ENCODE measurements at regions not wholly inside any gene's neighbourhood (a gene's known extent, or its start where the extent isn't known, plus 50 kb on each side); places are given as distances from the start of the nearest gene placed in this dataset.

DNA sequence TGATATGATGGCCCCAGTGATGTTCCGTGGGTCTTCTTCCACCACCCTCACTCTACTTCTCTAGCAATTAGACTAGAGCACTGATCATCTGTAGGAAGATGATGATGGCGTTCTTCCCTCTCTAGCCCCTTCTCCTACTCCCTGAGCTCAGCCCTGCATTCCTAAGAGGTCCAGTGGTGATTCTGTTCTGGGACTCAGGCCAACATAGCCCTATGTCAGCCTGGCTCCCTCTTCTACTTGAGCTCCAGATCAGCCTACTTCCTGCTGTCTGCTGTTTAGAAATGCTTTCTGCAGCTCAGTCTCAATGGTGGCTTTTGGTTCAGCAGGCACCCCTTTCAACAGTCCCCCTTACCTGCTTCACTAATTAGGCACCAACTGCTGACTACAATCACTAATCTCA is 86.1 kb upstream of the ZBED5 start:
- no peak for DNase-seq

DNA sequence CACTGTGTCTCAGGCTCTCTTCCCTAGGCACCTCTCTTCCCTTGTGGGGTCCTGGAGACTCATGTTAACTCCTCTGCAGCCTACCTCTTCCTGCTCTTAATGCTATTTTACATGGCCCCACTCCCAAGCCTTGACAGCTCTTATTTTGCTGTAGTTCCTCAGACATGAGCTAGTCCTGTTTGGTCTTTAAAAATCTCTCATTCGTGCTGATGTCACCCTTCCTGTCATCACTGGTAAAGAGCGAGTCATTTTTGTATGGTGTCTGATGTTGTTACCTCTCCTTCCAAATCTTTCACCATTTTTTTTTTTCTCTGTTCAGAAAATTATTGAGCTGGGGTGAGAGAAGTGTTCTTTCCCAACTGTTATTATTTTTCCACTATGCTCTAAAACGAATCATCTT is 84.8 kb upstream of the ZBED5 start:
- no peak for DNase-seq

DNA sequence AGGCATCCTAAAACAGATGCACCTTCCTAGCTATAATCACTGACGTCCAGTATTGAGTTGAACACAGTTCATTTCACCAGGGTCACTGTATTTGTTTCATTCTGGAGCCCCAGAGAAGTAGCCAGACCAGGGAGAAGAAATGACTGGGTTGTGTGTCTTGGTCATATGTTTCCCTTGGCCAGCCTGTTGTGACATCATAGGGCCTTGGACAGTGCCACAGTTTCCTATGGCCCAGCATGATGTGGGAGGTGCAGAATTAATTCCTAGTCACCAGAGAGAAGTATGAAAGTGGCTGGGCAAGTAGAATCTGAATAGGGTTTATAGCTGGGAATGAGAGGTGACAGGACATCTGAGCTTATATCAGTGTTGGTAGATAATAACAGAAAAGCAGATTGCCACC is 84.0 kb upstream of the ZBED5 start:
- DNase-seq = no peak

DNA sequence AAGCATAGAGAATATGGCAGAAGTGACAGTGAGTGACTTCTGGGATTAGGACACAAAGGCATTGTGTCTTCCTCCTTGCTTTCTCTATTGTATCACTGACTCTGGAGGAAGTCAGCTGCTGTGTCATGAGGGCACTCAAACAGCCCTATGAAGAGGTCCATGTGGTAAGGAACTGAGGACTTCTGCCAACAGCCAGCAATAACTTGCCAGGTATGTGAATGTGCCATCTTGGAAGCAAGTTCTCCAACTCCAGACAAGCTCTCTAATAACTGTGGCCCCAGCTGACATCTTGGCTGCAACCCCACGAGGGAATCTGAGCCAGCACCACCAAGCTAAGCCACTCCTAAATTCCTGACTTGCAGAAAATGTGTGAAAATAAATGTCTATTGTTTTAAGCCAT is 83.6 kb upstream of the ZBED5 start:
- no peak for DNase-seq

DNA sequence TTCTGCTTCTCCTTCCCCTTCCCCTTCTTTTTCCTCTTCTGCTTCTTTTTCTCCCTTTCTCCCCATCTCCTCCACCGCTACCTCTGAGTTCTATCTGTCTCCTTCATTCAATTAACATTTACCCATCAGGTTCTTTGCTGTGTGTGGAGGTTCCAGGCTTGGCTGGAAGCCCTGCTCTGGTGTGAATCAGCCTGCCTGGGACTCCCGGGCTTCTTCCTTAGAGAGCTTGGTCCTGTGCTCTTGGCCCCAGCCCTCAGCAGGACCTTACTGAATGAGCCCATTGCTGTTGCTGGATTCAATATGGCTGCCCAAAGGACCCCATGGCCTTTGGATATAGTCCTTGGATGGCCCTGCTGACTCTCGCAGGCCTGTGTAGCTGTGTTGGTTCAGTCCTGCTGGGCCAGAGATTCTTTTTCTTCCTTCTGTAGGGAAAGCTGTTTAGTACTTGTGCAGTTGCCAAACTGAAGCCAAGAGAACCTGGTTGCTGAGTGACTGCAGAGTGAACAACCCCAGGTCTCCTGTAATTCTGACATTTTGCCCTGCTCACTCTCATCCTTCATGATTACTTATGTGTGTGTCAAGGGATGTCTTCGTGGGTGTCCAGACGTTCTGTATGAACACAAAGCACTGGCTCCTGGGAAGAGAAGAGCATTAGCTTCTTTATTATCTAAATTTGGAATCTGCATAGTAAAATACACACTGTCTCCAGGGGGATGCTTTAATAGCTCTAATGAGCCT is 81.0 kb upstream of the ZBED5 start:
- DNase-seq = no peak

DNA sequence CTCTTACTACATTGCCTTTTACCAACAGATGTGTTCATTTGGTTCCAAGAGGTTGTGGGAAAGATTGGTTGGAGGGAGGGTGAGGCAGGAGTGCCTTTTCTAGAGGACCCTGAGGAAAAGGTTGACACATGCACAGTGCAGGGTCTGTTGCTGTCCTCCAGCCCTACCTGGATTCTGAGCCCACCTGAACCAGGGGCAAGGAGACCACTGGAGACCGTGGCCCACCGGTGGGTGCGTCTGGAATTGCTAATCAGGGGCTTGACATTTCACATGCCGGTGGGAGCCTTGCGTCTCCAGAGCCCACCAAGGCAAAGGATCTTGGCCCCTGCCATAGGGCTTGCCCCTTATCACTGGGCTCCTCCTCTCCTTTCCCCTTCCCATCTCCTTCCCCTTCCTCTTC is 80.4 kb upstream of the ZBED5 start:
- DNase-seq = no peak

DNA sequence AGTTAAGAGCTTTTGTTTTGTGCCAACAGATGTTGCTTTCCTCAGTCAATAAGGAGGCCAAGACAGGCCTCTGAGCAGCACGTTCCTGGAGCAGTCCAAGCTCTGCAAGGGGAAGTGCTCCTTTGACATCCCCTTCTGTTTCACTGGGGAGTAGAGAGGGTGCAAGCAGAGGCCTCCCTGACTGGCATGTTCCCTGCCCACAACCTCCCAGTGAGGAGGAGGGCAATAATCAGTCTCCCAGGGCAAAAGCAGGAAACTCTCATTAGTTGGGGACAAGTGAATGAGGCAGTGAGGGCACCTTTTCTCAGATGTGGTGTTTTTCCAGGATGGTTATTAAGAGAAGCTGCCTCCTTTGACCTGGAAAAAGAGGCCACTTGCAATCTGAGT is 79.5 kb upstream of the ZBED5 start:
- DNase-seq = no peak

DNA sequence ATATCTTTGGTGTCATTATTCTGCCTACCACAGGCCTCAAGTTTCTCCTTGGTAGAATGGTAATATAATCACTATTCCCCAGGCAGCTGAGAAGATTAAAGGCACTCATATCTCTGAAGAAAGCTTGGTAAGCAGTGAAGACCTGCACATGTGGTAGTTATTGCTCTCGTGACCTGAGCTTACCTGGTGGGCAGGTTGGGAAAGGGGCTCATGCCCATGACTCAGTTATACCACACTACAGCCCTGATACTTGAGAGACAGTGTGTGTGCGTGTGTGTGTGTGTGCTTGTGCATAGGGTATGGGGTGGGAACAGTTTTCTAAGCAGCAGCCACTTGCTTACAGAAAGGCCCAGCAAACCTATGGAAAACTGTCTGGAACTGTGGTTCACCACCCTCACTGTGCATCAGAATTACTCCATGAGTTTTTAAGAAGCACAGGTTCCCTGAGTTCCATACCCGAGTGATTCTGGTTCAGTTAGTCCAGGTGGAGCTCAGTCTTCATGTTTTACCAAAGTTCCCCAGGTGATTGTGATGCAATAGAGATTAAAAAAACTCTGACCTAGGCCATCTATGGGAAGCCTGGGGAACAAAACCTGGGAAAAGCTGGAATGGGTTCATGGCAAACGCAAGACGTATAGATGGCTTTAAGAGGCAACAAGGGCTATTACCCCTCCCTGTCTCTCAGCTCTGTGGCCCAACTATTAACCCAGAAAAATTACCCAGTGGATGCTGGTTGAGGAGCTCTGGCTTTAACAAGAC is 79.0 kb upstream of the ZBED5 start:
- no peak for DNase-seq

DNA sequence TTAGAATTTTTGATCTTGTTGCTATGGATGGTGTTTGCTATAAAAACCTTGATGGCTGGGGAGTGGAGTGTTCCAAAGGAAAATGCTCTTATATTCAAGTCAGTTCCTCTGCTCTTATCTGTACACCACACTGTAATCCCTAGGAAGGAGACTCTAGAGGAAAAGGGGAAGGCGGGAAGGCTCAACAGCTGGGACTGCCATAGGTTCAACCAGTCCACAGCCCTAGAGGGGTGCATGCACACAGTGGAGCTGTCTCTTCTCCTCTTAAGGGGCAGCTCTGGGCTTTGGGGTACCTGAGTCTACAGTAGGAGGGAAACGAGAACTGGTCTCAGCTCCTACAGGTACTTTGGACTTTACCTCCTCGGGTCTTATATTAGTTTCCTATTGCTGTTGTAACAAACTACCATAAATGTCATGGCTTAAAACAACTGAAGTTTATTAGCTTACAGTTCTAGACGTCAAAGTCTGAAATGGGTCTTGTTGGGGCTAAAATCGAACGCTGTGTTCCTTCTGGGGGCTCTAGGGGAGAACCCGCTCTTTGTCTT is 77.2 kb upstream of the ZBED5 start:
- DNase-seq = no peak

DNA sequence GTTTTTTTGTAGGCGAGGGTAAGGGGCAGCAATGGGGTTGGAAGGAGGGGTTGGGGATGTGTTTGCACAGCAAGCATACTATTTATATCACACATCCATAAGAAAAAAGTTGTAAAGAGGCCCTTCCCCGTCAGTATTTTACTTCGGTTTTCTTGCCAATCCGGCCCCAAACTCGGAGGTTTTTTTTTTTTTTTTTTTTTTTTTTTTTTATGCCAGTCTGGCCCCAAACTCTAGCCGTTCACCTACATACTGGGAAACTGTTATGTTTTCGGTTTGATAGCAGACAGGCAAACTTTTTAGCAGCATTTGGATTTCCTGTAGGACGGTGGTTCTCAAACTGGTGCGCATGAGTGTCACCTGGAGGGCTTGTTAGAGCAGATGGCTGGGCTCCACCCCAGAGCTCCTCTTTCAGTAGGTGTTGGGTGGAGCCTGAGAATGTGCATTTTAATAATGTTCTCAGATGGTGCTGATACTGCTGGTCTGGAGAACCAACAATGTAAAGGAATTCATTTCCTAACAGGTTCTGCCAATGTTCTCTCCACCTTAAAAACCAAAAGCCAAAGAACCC is 76.5 kb upstream of the ZBED5 start:
- no peak for DNase-seq

DNA sequence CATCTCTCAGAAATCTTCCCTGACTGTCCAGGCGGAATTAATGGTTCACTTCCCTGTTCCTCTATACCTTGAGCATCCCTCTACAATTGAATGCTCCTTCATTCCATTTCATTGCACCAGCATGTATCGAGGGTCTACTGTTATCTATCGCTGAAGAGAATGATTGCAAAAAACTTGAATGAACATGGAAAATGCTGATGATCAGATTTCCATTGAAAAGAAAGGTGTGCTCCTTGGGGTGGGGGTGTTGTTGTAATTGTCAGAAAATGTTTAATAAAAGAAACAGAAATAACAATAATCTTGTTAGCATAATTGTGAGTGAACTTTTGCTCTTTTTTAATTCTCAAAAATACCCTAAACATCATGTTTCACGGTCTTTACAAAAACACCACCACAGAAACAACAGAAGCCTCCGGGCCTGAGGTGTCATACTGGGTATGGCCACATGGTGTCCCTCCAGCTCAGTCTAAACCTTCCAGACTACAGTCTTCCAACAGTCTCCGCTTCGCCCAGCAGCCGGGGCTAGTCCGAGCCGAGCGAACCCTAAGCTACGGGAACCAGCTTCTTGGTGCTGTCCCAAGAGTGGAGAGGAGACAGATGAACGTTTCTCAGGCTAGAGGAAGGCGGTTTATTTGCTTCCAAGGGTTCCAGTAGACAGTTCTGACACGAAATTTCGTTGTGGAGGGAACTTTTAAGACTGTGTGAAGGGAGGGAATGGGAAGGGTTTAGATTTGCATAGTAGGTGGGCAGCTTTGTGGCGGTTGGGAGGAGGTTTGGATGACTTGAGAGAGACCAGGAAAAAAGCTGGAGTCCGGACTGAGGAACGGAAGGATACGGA is 75.8 kb upstream of the ZBED5 start:
- DNase-seq = peak; percentile 45

DNA sequence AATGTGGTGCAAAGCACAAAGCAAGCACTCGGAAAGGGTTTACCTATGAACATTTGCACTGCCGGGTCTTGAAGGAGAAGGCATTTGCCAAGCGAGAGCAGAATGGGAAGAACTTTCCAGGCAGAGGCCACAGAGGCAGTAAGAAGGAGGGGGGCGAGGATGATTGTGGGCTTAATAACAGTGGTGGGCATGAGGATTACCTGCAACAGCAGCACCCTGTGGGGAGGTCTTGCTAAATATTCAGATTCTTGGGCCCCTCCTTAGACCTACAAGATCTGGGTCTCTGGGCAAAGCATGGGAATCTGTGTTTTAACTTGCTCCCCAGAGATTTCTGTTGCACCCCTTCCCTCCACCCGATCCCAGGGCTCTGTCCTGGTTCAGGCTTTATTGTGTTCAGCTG is 75.1 kb upstream of the ZBED5 start:
- DNase-seq = no peak

DNA sequence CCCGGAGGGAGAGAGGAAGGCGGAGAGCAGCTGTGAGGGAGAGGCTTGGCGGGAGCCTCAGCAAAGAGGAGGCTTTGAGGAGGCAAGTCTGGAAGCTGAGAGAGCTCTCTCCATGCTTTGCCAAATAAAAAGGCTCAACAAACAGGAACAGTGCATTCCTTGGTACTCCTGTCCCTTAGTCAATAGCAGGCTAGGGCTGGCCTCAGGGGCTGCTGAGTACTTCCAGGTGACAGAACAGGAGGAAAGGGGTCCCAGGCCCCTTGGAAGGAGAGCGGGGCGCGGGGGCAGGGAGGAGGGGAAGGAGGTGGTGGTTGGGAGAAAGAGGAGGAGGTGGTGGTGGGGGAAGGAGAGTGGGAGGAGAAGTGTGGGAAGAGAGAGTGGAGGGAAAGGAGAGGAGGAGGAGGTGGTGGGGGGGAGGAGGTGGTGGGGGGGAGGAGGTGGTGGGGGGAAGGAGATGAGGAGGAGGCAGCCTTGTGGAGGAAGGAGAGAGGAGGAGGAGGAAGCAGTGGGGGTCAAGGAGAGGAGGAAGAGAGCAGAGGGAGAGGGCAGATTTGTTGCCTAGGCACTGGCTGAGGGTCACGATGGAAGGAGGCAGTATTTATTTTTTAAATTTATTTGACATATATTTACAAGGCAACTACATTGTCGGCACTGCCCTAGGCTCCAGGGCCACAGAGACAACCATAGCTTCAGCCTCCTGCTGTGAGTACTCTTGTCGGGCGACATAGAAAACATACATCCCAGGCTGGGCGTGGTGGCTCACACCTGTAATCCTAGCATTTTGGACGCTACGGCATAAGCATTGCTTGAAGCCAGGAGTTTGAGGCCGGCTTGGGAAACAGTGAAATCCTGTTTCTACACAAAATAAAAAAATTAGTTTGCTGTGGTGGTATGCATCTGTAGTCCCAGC is 74.2 kb upstream of the ZBED5 start:
- no peak for DNase-seq

DNA sequence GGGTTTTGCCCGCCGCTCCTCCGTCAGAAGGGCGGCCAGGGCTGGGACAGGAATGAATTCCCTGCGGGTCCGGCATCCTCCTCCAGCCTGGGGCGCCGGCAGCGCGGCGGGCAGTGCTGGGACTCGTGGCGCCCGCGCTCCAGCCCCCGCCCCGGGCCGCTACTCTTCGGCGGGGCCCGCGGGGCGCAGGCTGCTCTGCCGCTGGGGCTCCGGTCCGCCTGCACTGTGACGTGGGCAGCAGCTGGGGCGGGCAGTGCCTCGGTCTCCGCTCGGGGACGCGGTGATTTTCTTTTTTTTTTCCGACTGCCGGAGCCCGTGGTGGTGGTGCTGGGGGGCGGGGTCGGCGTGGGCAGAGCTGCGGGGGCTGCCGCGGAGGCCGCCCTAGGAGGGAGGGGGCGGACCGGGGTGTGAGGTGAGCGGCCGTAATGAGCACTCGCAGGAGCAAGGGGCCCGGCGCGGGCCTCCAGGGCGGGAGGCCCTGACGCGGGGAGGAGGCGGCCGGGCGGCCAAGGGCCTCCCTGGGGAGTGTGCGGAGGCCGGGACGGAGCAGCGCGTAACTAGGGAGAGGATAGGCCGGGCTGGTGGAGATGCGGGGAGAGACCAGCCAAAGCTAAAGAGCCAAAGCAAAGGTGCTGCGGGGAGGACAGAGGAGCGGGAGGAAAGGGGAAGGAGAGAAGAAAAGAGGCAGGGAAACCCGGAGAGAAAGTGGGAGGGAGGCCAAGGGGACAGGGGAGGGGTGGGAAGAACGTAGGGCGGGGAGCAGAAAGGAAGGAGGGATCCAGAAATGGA is 73.3 kb upstream of the ZBED5 start:
- DNase-seq = peak; percentile 42

DNA sequence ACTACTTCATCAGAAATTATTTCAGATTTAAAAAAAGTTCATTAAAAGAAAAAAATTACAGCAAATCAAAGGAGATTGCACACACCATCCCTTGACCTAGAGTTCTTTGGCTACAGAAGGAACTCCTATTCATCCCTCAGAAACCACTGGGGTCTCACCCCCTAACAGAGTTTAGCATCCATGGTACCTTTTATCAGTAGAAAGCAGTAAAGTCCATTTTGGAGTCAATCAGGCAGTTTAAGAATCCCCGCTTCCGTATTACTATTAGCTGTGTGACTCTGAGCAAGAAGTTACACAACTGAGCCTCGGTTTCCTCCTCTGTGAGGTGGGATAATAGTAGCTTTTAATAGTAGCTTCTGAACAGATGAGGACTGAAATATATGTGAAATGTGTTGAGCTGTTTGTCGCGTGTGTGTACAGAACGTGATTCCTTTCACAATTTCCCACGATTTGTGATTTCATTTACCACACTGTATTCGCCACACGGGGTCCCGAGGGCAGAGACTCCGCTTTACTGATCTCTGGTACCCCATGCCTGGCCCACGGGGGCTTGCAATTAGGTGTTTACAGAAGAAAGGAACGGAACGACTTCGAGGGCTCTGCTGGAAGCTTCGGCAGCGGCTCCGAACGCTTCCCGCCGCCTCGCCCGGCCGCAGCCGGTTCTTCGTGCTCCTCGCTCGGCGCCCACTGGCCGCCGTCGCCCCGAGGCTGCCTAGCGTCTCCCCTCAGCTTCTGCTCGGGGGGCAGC is 72.5 kb upstream of the ZBED5 start:
- DNase-seq = no peak

DNA sequence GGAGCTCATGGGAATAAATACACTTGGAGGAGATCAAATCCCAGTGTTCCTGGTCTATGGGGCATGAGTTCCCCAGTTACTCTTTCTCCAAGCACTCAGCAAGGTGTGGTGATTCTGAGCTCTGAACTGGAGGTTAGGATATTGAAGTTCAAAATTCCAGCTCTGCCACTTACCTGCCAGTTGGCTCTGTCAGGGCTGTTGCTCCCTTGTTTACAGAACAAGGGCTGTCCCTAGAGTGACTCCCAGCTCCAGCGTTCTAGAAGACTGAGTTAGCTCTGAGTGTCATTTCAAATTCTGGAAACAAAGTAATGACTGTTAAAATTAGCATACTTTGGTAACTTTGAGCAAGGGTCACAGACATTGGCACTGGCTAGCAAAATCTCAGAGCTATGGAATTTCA is 69.7 kb upstream of the ZBED5 start:
- DNase-seq = no peak

DNA sequence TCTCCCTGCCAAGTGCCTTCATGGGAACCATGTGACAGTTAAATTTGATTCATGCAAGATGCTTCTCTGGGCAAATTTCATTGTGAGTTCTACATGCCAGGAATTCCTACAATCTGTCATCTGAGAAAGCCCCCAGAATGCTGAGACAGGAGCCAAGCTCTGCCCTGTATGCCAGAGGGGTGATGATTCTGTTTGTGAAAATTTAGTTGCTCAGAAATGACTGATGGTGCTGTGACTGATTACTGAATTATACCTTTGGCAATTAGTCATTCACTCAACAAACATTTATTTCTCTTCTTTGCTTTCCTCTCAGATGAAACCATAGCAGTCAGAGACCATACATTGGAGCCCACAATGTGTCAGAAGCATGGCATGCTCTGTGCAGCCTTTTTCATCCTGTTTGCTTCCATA is 69.0 kb upstream of the ZBED5 start:
- no peak for DNase-seq

DNA sequence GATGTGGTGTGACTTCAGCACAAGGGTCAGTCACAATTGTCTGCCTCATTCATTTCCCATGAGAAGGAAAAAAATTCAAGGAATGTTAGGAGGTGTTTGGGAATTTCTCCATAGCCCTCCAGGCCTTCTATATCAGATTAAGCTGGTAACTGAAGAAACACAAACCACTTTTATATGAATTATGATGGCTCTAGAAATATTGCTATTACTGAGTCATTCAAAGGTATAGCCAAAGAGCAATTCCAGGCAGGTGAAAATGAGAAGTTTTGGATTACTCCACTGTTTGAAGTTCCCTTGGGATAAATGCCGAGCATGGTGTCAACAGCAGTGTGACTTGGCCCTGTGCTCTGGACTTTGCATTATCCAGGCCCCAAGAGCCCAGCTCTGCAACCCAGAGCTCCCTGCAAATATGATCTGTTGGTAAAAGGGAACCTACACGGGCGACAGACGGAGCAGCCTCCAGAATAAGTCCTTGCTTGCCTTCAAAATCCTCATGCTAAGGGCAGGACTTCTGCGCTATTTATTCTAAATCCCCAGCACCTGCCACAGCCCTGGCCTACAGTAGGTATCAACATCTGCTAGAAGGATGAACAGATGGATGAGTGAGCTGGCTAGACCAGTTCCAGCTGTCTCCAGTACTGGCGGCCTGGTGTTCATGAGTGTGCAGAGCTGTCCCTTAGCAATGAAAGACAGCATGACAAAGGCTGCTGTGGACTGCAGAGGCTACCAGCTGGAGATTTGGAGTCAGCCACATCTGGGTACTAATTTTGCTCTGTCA is 67.5 kb upstream of the ZBED5 start:
- DNase-seq = peak; percentile 87

DNA sequence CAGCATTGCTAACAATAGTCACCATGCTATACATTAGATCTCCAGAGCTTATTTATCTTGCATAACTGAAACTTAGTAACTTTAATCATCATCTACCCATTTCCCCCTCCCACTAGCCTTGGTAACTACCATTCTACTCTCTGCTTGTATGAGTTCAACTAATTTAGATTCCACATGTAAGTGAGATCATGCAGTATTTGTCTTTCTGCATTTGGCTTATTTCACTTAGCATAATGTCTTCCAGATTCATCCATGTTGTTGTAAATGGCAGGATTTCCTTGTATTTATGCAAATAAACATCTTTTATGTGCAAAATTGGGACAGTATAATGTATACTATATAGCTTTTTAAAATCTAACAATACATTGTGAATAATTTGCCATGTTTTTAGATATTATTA is 66.0 kb upstream of the ZBED5 start:
- DNase-seq = no peak

DNA sequence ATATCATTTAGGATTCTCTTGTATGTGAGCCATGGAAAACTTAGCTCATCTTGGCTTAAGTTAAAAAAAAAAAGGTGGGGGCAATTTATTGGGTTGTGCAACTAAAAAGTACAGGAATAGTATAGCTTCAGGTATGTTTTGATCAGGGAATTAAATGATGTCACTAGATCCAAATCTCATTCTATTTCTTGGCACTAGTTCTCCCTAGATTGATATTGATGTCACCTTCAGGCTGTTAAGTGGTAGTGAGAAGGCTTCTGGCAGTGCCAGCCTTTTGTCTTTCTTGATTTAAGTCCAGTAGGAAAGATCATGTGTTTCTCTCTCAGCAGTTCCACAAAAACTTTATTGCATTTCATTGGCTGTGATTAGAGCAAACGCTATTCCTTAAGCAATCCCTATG is 65.0 kb upstream of the ZBED5 start:
- DNase-seq = no peak
